SK-N-SH (cell line): ENCODE measurements at regions not wholly inside any gene's neighbourhood (a gene's known extent, or its start where the extent isn't known, plus 50 kb on each side); places are given as distances from the start of the nearest gene placed in this dataset.

Experiments used
- CTCF ChIP-seq: fragments of 200-600 bp; sonication (generic); IDR thresholded peaks from 2 replicates; pipeline ENCODE4 v1.6.1; 2017; ENCODE audit warnings: antibody characterized with exemption, mild to moderate bottlenecking, moderate library complexity
- EP300 ChIP-seq, 2 experiments: IDR thresholded peaks; 2 replicates each; pipeline versions ENCODE4 v1.4.0 to v1.6.1; 2012; ENCODE audit warnings: borderline replicate concordance in 1 of 2, low read depth in 1 of 2, low read length in 1 of 2
- EZH2phosphoT487 ChIP-seq: fragments of 200-600 bp; sonication (generic); IDR thresholded peaks from 2 replicates; pipeline ENCODE4 v1.6.1; 2017; ENCODE audit warnings: low read depth, mixed run types, mild to moderate bottlenecking, antibody characterized with exemption, moderate library complexity, borderline replicate concordance
- MAX ChIP-seq: IDR thresholded peaks from 2 replicates; pipeline ENCODE4 v1.4.0; 2012; ENCODE audit warnings: low read depth
- POLR2AphosphoS5 ChIP-seq: IDR thresholded peaks from 2 replicates; pipeline ENCODE4 v1.6.1; 2012; ENCODE audit warnings: low read depth, low read length
- RAD21 ChIP-seq: IDR thresholded peaks from 2 replicates; pipeline ENCODE4 v1.6.1; 2012; ENCODE audit warnings: mild to moderate bottlenecking, low read length
- TAF1 ChIP-seq: IDR thresholded peaks from 2 replicates; pipeline ENCODE4 v1.6.1; 2012; ENCODE audit warnings: low read depth, mild to moderate bottlenecking, low read length, moderate library complexity, borderline replicate concordance

GRCh38 chr2:200137271-200137670, 169.2 kb upstream of the SPATS2L start:
- TF ChIP-seq MAX, result no peak
- TF ChIP-seq EZH2phosphoT487, result no peak
- no peak for TF ChIP-seq CTCF
- TF ChIP-seq POLR2AphosphoS5, result no peak
- no peak for TF ChIP-seq EP300 (IDR thresholded peaks at IDR 0.05; ENCODE audit: borderline replicate concordance in 1 of 2, low read depth in 1 of 2, low read length in 1 of 2)
- no peak for TF ChIP-seq TAF1
- no peak for TF ChIP-seq RAD21
